ENCODE measurements at regions not wholly inside any gene's neighbourhood (a gene's known extent, or its start where the extent isn't known, plus 50 kb on each side); places are given as distances from the start of the nearest gene placed in this dataset.

DNA sequence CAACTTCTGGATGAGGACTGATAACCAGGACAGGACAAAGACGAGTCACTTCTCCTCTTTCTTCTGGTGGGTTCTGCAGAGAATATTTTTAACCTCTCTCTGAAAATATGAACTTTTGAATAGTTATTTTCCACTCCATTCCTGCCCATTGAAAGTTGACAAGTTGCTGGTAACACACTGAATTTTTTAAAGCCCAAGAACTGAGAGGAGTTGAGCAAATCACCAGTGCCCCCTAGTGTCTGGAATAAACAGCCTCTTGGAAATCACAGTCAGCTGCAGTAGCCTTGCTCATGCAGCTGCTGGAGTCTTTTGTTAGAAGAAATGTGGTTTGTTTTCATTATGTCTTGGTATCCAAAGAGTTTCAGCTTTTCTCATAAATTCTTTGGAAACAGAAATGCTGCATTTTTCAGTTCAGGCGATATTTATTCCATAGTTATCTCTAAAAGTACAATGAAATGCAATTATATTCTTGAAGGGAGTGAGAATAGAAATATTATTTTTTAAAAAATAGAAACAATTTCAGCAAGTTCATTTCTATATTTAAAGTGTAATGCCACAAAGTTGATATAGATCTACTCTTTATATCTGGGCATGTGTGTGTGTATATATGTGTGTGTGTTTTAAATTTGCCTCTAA is 741.0 kb upstream of the CBLB start:
- Histone ChIP-seq H3K79me2 (replicated peaks; ENCODE audit: insufficient read depth) (no peaks in the 10 kb centered on the region), H3F3A (replicated peaks; ENCODE audit: low read depth) (no peaks in the 10 kb centered on the region), H3K27me3 (ENCODE audit: insufficient read depth) (no peaks in the 10 kb centered on the region), H3K4me2 (no peak overlapping the region), H3K9me2 (ENCODE audit: insufficient read depth) (no peaks in the 10 kb centered on the region; the same call in 1 of the 2 replicates), H2AFZ (no peak overlapping the region), H4K20me1 (replicated peaks; ENCODE audit: insufficient read depth) (no peaks in the 10 kb centered on the region), H3K4me1 (ENCODE audit: insufficient read depth) (no peaks in the 10 kb centered on the region), H3K36me3 (ENCODE audit: insufficient read depth) (no peaks in the 10 kb centered on the region), H3K4me3 (no peak overlapping the region), H3K27ac (ENCODE audit: low read depth) (no peak overlapping the region)
- ATAC-seq = peak; percentile 92
- Mint-ChIP-seq H3K4me3 (no peak overlapping the region), H3K9me3 (peaks cover 37% of the 10 kb centered on the region), H3K4me1 (peaks cover 21% of the 10 kb centered on the region), H3K36me3 (ENCODE audit: low read depth) (peaks cover 44% of the 10 kb centered on the region), H3K27ac (peak overlapping the region; percentile 95), H3K27me3 (ENCODE audit: insufficient read depth, low read depth, poor library complexity) (no peaks in the 10 kb centered on the region)
- TF ChIP-seq, protein P1, sequence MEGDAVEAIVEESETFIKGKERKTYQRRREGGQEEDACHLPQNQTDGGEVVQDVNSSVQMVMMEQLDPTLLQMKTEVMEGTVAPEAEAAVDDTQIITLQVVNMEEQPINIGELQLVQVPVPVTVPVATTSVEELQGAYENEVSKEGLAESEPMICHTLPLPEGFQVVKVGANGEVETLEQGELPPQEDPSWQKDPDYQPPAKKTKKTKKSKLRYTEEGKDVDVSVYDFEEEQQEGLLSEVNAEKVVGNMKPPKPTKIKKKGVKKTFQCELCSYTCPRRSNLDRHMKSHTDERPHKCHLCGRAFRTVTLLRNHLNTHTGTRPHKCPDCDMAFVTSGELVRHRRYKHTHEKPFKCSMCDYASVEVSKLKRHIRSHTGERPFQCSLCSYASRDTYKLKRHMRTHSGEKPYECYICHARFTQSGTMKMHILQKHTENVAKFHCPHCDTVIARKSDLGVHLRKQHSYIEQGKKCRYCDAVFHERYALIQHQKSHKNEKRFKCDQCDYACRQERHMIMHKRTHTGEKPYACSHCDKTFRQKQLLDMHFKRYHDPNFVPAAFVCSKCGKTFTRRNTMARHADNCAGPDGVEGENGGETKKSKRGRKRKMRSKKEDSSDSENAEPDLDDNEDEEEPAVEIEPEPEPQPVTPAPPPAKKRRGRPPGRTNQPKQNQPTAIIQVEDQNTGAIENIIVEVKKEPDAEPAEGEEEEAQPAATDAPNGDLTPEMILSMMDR (conservative IDR thresholded peaks at IDR 0.05; ENCODE audit: low read depth in 2 of 2) = peak; percentile 88 to 99
- no peak for TF ChIP-seq CREB1 (CRISPR knock-in tag; IDR thresholded peaks at IDR 0.05; ENCODE audit: low read depth)
- DNase-seq (ENCODE audit: low spot score) = peak; percentile 90

DNA sequence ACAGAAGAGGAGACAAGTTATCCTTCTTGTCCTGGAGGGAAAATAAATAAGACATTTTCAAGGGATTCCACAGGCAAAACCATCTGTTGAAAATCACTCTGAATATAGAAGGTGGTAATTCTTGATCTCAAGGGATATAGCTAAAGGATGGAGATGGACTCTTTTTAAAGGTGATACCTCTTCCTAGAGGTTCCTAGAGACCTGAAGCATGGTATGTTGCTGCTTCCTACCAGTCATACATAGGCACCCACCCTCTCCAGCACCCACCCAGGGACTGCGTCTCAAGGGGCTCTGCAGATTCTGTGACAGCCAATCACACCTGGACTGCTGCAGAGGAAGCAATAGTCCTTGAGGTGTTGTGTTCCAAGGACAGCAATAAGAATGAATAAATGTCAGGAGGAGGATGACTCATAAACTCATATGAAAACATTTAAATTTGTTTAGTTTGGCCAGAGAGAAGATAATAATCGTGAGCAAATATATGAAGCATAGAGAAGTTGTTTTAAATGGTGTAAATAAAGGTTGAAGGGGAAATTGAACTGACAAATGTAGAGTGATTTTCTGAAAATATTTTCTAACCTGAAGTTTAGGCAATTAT is 741.6 kb upstream of the CBLB start:
- peaks cover 44% of the 10 kb centered on the region for H3K36me3 Mint-ChIP-seq (ENCODE audit: low read depth)
- peak overlapping the region; percentile 95 for H3K27ac Mint-ChIP-seq
- H3K27me3 Mint-ChIP-seq (ENCODE audit: insufficient read depth, low read depth, poor library complexity) = no peaks in the 10 kb centered on the region
- no peaks in the 10 kb centered on the region for H3K79me2 ChIP-seq (replicated peaks; ENCODE audit: insufficient read depth)
- H3K27me3 ChIP-seq (ENCODE audit: insufficient read depth) = no peaks in the 10 kb centered on the region
- H3K4me1 ChIP-seq (ENCODE audit: insufficient read depth) = no peaks in the 10 kb centered on the region
- H3K9me2 ChIP-seq (ENCODE audit: insufficient read depth) = no peaks in the 10 kb centered on the region; the same call in 1 of the 2 replicates
- H3K36me3 ChIP-seq (ENCODE audit: insufficient read depth) = no peaks in the 10 kb centered on the region
- ATAC-seq (peak; percentile 52; the same call in 2 of the 3 replicates), DNase-seq (ENCODE audit: low spot score) (no peak)
- H3K4me1 Mint-ChIP-seq = peaks cover 21% of the 10 kb centered on the region
- no peak overlapping the region for H3K4me3 Mint-ChIP-seq
- H4K20me1 ChIP-seq (replicated peaks; ENCODE audit: insufficient read depth) = no peaks in the 10 kb centered on the region
- no peak overlapping the region for H3K27ac ChIP-seq (ENCODE audit: low read depth)
- H2AFZ ChIP-seq = 0 out of 2 replicates have a peak overlapping the region, but pooled peaks have one; percentile 16
- no peaks in the 10 kb centered on the region for H3F3A ChIP-seq (replicated peaks; ENCODE audit: low read depth)
- no peak overlapping the region for H3K4me3 ChIP-seq
- H3K9me3 Mint-ChIP-seq = peaks cover 34% of the 10 kb centered on the region
- H3K4me2 ChIP-seq = no peak overlapping the region
- TF ChIP-seq, protein P2, sequence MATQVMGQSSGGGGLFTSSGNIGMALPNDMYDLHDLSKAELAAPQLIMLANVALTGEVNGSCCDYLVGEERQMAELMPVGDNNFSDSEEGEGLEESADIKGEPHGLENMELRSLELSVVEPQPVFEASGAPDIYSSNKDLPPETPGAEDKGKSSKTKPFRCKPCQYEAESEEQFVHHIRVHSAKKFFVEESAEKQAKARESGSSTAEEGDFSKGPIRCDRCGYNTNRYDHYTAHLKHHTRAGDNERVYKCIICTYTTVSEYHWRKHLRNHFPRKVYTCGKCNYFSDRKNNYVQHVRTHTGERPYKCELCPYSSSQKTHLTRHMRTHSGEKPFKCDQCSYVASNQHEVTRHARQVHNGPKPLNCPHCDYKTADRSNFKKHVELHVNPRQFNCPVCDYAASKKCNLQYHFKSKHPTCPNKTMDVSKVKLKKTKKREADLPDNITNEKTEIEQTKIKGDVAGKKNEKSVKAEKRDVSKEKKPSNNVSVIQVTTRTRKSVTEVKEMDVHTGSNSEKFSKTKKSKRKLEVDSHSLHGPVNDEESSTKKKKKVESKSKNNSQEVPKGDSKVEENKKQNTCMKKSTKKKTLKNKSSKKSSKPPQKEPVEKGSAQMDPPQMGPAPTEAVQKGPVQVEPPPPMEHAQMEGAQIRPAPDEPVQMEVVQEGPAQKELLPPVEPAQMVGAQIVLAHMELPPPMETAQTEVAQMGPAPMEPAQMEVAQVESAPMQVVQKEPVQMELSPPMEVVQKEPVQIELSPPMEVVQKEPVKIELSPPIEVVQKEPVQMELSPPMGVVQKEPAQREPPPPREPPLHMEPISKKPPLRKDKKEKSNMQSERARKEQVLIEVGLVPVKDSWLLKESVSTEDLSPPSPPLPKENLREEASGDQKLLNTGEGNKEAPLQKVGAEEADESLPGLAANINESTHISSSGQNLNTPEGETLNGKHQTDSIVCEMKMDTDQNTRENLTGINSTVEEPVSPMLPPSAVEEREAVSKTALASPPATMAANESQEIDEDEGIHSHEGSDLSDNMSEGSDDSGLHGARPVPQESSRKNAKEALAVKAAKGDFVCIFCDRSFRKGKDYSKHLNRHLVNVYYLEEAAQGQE (IDR thresholded peaks at IDR 0.05; ENCODE audit: unreplicated experiment) = no peak
- no peak for TF ChIP-seq ZNF114 (CRISPR knock-in tag; IDR thresholded peaks at IDR 0.05)
- no peak for TF ChIP-seq STAT1 (IDR thresholded peaks at IDR 0.05; ENCODE audit: unreplicated experiment)
- TF ChIP-seq, protein P1 (conservative IDR thresholded peaks at IDR 0.05; ENCODE audit: low read depth in 2 of 2) = no peak
- no peak for TF ChIP-seq POLR2AphosphoS5 (IDR thresholded peaks at IDR 0.05; ENCODE audit: low read depth)
- no peak for TF ChIP-seq EZH2phosphoT487 (IDR thresholded peaks at IDR 0.05; ENCODE audit: unreplicated experiment)

All from GM23338 (cell line).